SK-N-SH (cell line): ENCODE measurements at regions not wholly inside any gene's neighbourhood (a gene's known extent, or its start where the extent isn't known, plus 50 kb on each side); places are given as distances from the start of the nearest gene placed in this dataset.

Experiments used
- CTCF ChIA-PET: fragments of 300-600, 350-600 bp; formaldehyde crosslinking; extraction: SDS; loops from one replicate; lab custom pipeline; 2021; lab: Yijun Ruan, JAX
- POLR2A ChIA-PET: fragments of 350-600 bp; sonication (Branson Sonifier 250); formaldehyde crosslinking; extraction: SDS; loops from one replicate; lab custom pipeline; 2020; ENCODE audit warnings: antibody characterized with exemption, inconsistent platforms; lab: Yijun Ruan, JAX
- DNase-seq: peaks from one replicate; pipeline ENCODE4 v3.0.0; 2012
- H2AFZ ChIP-seq: fragments of 200-600 bp; sonication (generic); 2 replicates; pipeline ENCODE4 v1.8.1; 2016; ENCODE audit warnings: antibody characterized with exemption, mild to moderate bottlenecking, low read depth
- H3F3A ChIP-seq: fragments of 200-600 bp; sonication (generic); replicated peaks from 2 replicates; pipeline ENCODE3; 2016; ENCODE audit warnings: antibody characterized with exemption, mild to moderate bottlenecking; ENCODE audit not compliant: insufficient read depth
- H3K27ac ChIP-seq, 2 experiments: fragments of 200-500 bp in 1 of 2; fragments of 200-600 bp in 1 of 2; sonication (Bioruptor generic) in 1 of 2; sonication (generic), shearing (Covaris generic) in 1 of 2; 2 replicates each; pipeline versions ENCODE4 v1.5.1 to v1.6.1; 2014 to 2016; ENCODE audit warnings: low read depth in 2 of 2, inconsistent platforms in 1 of 2, low read length in 1 of 2, mild to moderate bottlenecking in 1 of 2, mixed read lengths in 1 of 2
- H3K27me3 ChIP-seq: fragments of 200-600 bp; sonication (generic), shearing (Covaris generic); 2 replicates; pipeline ENCODE4 v1.6.1; 2016; ENCODE audit warnings: mixed run types; ENCODE audit not compliant: insufficient read depth
- H3K36me3 ChIP-seq, 2 experiments: fragments of 200-500 bp in 1 of 2; fragments of 200-600 bp in 1 of 2; sonication (Bioruptor generic) in 1 of 2; sonication (generic) in 1 of 2; replicated peaks in 1 of 2; 2 replicates each; pipeline versions ENCODE3 to v1.5.1; 2014 to 2016; ENCODE audit warnings: low read length in 1 of 2, mild to moderate bottlenecking in 1 of 2; ENCODE audit not compliant: insufficient read depth in 2 of 2, control insufficient read depth in 1 of 2
- H3K4me1 ChIP-seq, 2 experiments: fragments of 200-500 bp in 1 of 2; fragments of 200-600 bp in 1 of 2; sonication (Bioruptor generic) in 1 of 2; sonication (generic), shearing (Covaris generic) in 1 of 2; 2 replicates each; pipeline versions ENCODE4 v1.5.1 to v1.6.1; 2014 to 2016; ENCODE audit warnings: low read depth in 1 of 2, low read length in 1 of 2, mixed run types in 1 of 2; ENCODE audit not compliant: insufficient read depth in 2 of 2, control insufficient read depth in 1 of 2
- H3K4me2 ChIP-seq: fragments of 200-600 bp; sonication (generic), shearing (Covaris generic); 2 replicates; pipeline ENCODE4 v1.6.1; 2017; ENCODE audit warnings: mixed run types
- H3K4me3 ChIP-seq, 2 experiments: fragments of 200-500 bp in 1 of 2; fragments of 200-600 bp in 1 of 2; sonication (Bioruptor generic) in 1 of 2; sonication (generic), shearing (Covaris generic) in 1 of 2; 2 replicates each; pipeline versions ENCODE4 v1.5.1 to v1.8.1; 2014 to 2016; ENCODE audit warnings: low read depth in 2 of 2, inconsistent platforms in 1 of 2, low read length in 1 of 2, mild to moderate bottlenecking in 1 of 2, mixed read lengths in 1 of 2, moderate library complexity in 1 of 2
- H3K79me2 ChIP-seq: fragments of 200-600 bp; sonication (generic); 2 replicates; pipeline ENCODE4 v1.8.1; 2017; ENCODE audit warnings: mild to moderate bottlenecking; ENCODE audit not compliant: insufficient read depth
- H3K9ac ChIP-seq: fragments of 200-600 bp; sonication (generic); 2 replicates; pipeline ENCODE4 v1.6.1; 2017; ENCODE audit warnings: mixed run types
- H3K9me2 ChIP-seq: fragments of 200-600 bp; sonication (generic); 2 replicates; pipeline ENCODE4 v1.6.1; 2017; ENCODE audit warnings: mixed run types
- H3K9me3 ChIP-seq: fragments of 200-600 bp; sonication (generic); 2 replicates; pipeline ENCODE4 v1.6.1; 2017; ENCODE audit warnings: mixed run types, mild to moderate bottlenecking, moderate library complexity
- H4K20me1 ChIP-seq: fragments of 200-600 bp; sonication (generic); 2 replicates; pipeline ENCODE4 v1.6.1; 2017; ENCODE audit warnings: mild to moderate bottlenecking, mixed run types; ENCODE audit not compliant: insufficient read depth
- CHD2 ChIP-seq: fragments of 150-350 bp; IDR thresholded peaks from 2 replicates; pipeline ENCODE4 v1.6.1; 2018; ENCODE audit warnings: low read length; ENCODE audit not compliant: partially characterized antibody
- CTCF ChIP-seq: fragments of 200-600 bp; sonication (generic); IDR thresholded peaks from 2 replicates; pipeline ENCODE4 v1.6.1; 2017; ENCODE audit warnings: antibody characterized with exemption, mild to moderate bottlenecking, moderate library complexity
- FOXJ3 ChIP-seq: sonication (generic); formaldehyde crosslinking; IDR thresholded peaks from 2 replicates; pipeline ENCODE4 v1.5.1; 2020; ENCODE audit warnings: mild to moderate bottlenecking, missing genetic modification reagents
- FOXM1 ChIP-seq: IDR thresholded peaks from 2 replicates; pipeline ENCODE4 v1.4.0; 2012; ENCODE audit warnings: low read depth, mild to moderate bottlenecking
- GABPA ChIP-seq: IDR thresholded peaks from 2 replicates; pipeline ENCODE4 v1.4.0; 2012; ENCODE audit warnings: low read depth, mild to moderate bottlenecking
- JUND ChIP-seq: IDR thresholded peaks from 2 replicates; pipeline ENCODE4 v1.4.0; 2012
- MAX ChIP-seq: IDR thresholded peaks from 2 replicates; pipeline ENCODE4 v1.4.0; 2012; ENCODE audit warnings: low read depth
- NFIC ChIP-seq: IDR thresholded peaks from 2 replicates; pipeline ENCODE4 v1.4.0; 2012; ENCODE audit warnings: borderline replicate concordance
- PBX3 ChIP-seq: IDR thresholded peaks from 2 replicates; pipeline ENCODE4; 2012
- RFX5 ChIP-seq: IDR thresholded peaks from 2 replicates; pipeline ENCODE4 v1.6.1; 2012; ENCODE audit warnings: mild to moderate bottlenecking, improper control_type of control experiment, low read length
- RXRA ChIP-seq: IDR thresholded peaks from 2 replicates; pipeline ENCODE4 v1.4.0; 2012; ENCODE audit warnings: low read depth, mild to moderate bottlenecking, borderline replicate concordance
- SIN3A ChIP-seq: IDR thresholded peaks from 2 replicates; pipeline ENCODE4 v1.6.1; 2012; ENCODE audit warnings: low read depth, mild to moderate bottlenecking, low read length, moderate library complexity, borderline replicate concordance
- TAF1 ChIP-seq: IDR thresholded peaks from 2 replicates; pipeline ENCODE4 v1.6.1; 2012; ENCODE audit warnings: low read depth, mild to moderate bottlenecking, low read length, moderate library complexity, borderline replicate concordance
- TCF12 ChIP-seq: IDR thresholded peaks from 2 replicates; pipeline ENCODE4 v1.4.0; 2012
- TEAD4 ChIP-seq: IDR thresholded peaks from 2 replicates; pipeline ENCODE4 v1.4.0; 2012; ENCODE audit warnings: mild to moderate bottlenecking, borderline replicate concordance; ENCODE audit not compliant: insufficient read depth
- USF1 ChIP-seq: IDR thresholded peaks from 2 replicates; pipeline ENCODE4 v1.4.0; 2012; ENCODE audit warnings: low read depth, borderline replicate concordance
- USF2 ChIP-seq: fragments of 150-350 bp; IDR thresholded peaks from 2 replicates; pipeline ENCODE4 v1.6.1; 2017; ENCODE audit warnings: antibody characterized with exemption, low read length, low read depth, borderline replicate concordance
- WGBS: methylation state at CpG from one replicate; pipeline ENCODE4 v1.1.6; 2017; ENCODE audit warnings: low lambda C conversion rate; 5-methylcytosine and 5-hydroxymethylcytosine counted together

- no peak overlapping the region for H3K4me3 ChIP-seq
- no peaks in the 10 kb centered on the region for H3F3A ChIP-seq
- H3K27me3 ChIP-seq: no peaks in the 10 kb centered on the region
- no peaks in the 10 kb centered on the region for H3K36me3 ChIP-seq
- H3K27ac ChIP-seq: no peak overlapping the region
- TF ChIP-seq FOXM1: no peak
- no peak for TF ChIP-seq CTCF
- no peak for TF ChIP-seq CHD2
- TF ChIP-seq TEAD4: no peak
- no peak for TF ChIP-seq NFIC
- no peak for TF ChIP-seq JUND
- no peak for TF ChIP-seq USF2
- no peak for TF ChIP-seq SIN3A
- no peak for TF ChIP-seq FOXJ3 (CRISPR knock-in tag)
- TF ChIP-seq RFX5: no peak
- TF ChIP-seq GABPA: no peak
- no peak for TF ChIP-seq MAX
- no peak for TF ChIP-seq TCF12
- no peak for TF ChIP-seq PBX3
- TF ChIP-seq USF1: no peak
- TF ChIP-seq, all 33 proteins: peak for 0
- Histone ChIP-seq H3K9me2 (no peaks in the 10 kb centered on the region), H3K9ac (no peak overlapping the region), H2AFZ (no peak overlapping the region), H4K20me1 (no peaks in the 10 kb centered on the region), H3K79me2 (no peaks in the 10 kb centered on the region), H3K4me2 (no peak overlapping the region), H3K9me3 (no peaks in the 10 kb centered on the region), H3K4me1 (no peaks in the 10 kb centered on the region)
- CTCF ChIA-PET: no interaction called here
- DNase-seq: no peak
- 64% methylated on average over 2 of the region's 2 CpGs for WGBS
- POLR2A ChIA-PET: no interaction called here
These were observed 305.2 kb upstream of the PRKCQ start for GRCh38 chr10:6885284-6885683.

- Histone ChIP-seq H3K4me3 (no peak overlapping the region), H3K9ac (no peak overlapping the region), H3K4me2 (no peak overlapping the region), H3K4me1 (no peaks in the 10 kb centered on the region), H3K9me2 (no peaks in the 10 kb centered on the region), H3K79me2 (no peaks in the 10 kb centered on the region), H2AFZ (no peak overlapping the region), H4K20me1 (no peaks in the 10 kb centered on the region), H3K36me3 (no peaks in the 10 kb centered on the region), H3K27ac (no peak overlapping the region), H3K9me3 (no peaks in the 10 kb centered on the region), H3F3A (no peaks in the 10 kb centered on the region), H3K27me3 (no peaks in the 10 kb centered on the region; the same call in 1 of the 2 replicates)
- POLR2A ChIA-PET: no interaction called here
- DNase-seq: no peak
- 36% methylated on average over 1 of the region's 1 CpG for WGBS
- CTCF ChIA-PET: interaction anchor here (1.2 kb wide), 1 partner anchor 44 kb away, joined by 3 read pairs; no protein-coding TSS in a partner anchor
- TF ChIP-seq CHD2 (no peak), RXRA (no peak), TAF1 (no peak)
These were observed 301.9 kb upstream of the PRKCQ start for GRCh38 chr10:6881987-6882386.
